Choroid plexus epithelial cell (primary cell): ENCODE measurements at regions not wholly inside any gene's neighbourhood (a gene's known extent, or its start where the extent isn't known, plus 50 kb on each side); places are given as distances from the start of the nearest gene placed in this dataset.

ENCODE experiments used
- DNase-seq: peaks from one replicate; pipeline ENCODE4 v3.0.0-alpha.2; 2010; ENCODE audit warnings: low read depth
- H3K4me3 ChIP-seq: 2 replicates; pipeline ENCODE4 v1.5.1; 2011; ENCODE audit warnings: low read depth, mild to moderate bottlenecking, control low read depth, low read length, moderate library complexity
- TF ChIP-seq, protein P1 (sequence below): conservative IDR thresholded peaks from 2 replicates; pipeline ENCODE4 v1.5.1; 2011; ENCODE audit warnings: low read depth, mild to moderate bottlenecking, control low read depth, inconsistent platforms, low read length, moderate library complexity

DNA sequence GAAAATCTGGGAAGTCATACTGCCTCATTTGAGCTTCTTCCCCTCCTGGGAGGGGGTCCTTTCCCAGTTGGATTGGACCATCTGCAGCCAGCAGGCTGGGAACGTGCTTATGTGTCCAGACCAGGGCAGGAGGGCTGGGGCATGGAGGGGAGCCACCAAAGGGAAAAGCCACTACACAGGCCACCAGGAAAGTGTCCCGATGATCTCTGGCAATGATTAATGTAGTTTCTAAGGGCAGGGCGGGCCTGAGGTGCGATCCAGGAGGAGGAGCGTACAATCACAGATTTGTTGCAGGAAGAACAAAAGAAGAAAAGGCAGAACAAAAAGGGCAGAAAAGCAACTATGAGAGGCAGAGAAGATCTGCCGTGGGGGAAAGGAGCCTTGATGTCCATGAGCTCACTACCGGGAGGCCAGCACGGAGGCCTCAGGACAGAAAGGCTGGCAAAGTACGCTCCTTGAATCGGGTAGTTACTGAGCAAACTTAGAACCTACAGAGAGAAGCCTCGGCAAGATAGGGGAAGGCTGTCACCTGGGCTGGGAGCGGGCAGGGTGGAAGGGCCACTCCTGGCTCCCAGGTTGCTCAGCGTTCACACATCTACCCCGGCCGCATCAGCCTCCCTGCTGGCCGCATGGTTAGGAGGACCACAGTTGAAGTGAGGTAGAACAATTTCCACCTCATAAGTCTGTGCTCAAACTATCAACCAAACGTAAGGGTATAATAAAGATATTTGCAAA, 79.5 kb upstream of the PCSK6 start:
- DNase-seq: no peak
- no peak overlapping the region for H3K4me3 ChIP-seq
- TF ChIP-seq, protein P1, sequence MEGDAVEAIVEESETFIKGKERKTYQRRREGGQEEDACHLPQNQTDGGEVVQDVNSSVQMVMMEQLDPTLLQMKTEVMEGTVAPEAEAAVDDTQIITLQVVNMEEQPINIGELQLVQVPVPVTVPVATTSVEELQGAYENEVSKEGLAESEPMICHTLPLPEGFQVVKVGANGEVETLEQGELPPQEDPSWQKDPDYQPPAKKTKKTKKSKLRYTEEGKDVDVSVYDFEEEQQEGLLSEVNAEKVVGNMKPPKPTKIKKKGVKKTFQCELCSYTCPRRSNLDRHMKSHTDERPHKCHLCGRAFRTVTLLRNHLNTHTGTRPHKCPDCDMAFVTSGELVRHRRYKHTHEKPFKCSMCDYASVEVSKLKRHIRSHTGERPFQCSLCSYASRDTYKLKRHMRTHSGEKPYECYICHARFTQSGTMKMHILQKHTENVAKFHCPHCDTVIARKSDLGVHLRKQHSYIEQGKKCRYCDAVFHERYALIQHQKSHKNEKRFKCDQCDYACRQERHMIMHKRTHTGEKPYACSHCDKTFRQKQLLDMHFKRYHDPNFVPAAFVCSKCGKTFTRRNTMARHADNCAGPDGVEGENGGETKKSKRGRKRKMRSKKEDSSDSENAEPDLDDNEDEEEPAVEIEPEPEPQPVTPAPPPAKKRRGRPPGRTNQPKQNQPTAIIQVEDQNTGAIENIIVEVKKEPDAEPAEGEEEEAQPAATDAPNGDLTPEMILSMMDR: no peak

DNA sequence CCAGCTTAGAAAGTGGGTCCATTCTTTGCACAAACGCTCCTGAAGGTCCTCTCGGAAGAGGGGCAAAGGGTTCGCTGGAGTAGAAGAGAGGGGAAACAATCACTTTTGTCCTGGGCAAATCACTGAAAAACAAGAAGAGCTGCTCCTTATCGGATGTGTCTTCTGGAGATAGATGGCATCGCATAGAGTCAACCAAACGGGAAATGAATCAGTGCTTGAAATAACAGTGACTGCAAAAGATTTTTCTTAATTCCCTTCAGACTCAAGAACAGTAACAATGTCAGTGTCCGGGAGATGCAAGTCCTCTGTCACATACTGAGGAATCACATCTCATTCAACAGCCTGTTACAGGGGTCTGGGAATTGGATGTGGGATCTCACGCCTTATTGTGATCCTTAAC, 78.8 kb upstream of the PCSK6 start:
- DNase-seq: peak; percentile 31
- no peak overlapping the region for H3K4me3 ChIP-seq
- TF ChIP-seq, protein P1: no peak

DNA sequence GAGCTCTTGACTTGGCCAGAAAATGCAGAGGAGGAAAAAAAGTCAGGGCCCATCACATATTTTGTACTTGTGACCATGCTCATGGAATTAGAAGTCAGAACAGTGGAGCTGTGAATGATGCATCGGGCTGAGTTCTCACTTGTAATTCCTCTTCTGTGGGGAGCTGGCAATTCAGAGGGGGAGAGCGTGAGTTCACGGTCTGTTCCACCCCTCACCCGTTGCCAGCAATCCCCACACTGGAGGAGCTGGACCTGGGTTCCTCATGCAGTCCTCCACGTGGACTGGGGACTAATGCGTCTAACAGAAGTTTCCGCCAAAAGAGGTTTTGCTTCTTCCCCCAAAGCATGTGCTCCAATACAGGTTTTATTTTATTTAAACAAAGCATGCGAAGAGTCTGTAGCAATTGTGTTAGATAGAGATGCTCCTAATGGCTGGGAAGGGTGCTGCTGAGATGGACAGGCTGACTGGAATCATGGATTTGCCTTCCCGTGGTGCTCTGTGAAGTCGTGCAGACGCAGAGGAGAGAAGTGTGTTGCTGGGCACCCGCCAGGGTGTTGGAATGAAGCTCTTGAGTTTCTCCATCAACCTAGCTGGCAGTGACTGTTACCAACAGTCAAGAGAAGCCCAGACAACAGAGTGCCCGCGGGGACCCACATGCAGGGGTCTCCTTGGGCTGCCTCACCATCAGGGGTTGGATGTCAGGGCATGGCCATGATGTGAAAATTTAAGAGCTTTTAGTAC, 77.4 kb upstream of the PCSK6 start:
- no peak for DNase-seq
- TF ChIP-seq, protein P1: no peak
- H3K4me3 ChIP-seq: no peak overlapping the region

DNA sequence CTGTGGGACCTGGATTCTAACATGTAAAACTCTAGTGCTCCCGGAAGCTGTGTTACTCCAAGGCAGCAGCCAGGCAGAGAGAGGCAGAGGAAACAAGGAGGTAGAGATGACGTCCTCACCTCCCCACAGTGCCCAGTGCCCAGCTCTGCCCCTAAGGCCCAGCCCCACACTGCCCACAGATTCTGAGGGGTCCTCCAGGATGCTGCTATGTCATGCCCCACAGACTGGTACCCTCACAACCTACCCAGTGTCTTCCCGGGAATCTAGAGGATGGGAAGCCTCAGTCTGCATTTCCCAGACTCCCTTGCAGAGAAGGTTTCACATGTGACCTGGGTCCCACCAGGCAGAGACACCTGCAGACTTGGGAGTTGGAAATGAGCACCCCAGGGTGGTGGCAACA, 75.9 kb upstream of the PCSK6 start:
- no peak overlapping the region for H3K4me3 ChIP-seq
- DNase-seq: no peak
- TF ChIP-seq, protein P1: no peak

DNA sequence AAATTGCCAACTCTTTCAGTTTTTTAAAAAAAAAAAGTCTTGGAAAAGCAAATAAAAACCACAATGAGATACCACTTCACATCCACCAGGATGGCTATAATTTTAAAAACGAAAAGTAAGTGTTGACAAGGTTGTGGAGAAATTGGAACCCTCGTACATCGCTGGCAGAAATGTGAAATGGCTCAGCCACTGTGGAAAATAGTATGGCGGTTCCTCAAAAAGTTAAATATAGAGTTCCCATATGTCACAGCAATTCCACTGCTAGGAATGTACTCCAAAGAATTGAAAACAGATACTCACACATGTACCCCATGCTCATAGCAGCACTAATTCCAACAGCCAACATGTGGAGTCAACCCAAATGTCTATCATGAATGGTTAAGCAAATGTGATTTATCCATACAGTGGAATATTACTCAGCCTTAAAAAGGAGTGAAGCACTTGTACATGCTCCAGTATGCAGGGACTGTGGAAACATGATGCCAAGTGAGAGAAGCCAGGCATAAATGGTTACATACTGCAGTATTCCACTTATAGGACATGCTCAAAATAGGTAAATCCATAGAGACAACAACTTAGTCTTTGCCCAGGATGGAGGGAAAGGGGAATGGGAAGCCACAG, 73.8 kb upstream of the PCSK6 start:
- H3K4me3 ChIP-seq: no peak overlapping the region
- no peak for DNase-seq
- TF ChIP-seq, protein P1: no peak

DNA sequence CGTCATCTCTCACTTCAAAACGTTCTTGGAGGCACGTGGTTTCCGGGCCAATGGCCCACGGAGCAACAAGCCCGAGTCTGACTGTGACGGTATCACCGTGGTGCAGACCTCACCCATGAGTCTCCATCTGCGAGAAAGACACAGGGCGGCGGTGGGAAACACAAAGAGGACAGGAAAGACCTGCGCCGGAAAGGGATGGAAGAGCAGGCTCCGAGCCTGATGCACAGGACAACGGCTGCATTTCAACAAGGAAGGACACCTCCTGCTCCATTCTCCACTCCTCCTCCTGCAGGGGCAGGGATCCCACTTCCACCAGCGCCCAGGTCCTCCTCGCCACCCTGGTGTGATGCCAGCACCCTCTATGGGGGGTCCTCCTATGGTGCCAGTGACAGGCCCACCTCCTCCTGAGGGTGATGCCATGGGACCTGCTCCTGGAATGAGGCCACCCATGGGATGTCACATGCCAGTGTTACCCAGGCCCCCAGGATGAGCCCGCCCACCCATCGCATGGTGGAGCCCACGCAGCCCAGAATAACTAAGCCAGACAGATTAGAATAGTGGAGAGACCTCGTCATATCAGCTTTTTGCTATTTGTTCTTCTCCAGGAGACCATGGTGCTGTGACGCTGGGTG, 73.0 kb upstream of the PCSK6 start:
- TF ChIP-seq, protein P1: no peak
- no peak overlapping the region for H3K4me3 ChIP-seq
- no peak for DNase-seq
